ENCODE measurements at regions not wholly inside any gene's neighbourhood (a gene's known extent, or its start where the extent isn't known, plus 50 kb on each side); places are given as distances from the start of the nearest gene placed in this dataset.

DNA sequence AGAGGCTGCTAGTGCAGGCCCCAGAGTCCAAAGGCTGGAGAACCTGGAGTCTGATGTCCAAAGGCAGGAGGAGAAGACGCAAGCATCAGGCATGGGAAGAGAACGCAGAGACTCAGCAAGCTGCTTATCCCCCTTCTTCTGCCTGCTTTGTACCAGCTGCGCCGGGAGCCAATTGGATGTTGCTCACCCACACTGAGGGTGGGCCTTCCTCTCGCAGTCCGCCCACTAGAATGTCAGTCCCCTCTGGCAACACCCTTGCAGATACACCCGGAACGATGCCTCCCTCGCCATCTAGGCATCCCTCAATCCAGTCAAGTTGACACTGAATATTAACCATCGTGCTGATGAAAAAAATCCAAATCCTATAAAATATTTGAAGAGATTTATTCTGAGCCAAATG is 141.6 kb downstream of the TWIST2 start:
- Mint-ChIP-seq H3K36me3 (ENCODE audit: low read depth) (no peaks in the 10 kb centered on the region), H3K4me1 (no peaks in the 10 kb centered on the region), H3K4me3 (no peak overlapping the region), H3K9me3 (peaks cover 3% of the 10 kb centered on the region), H3K27ac (no peak overlapping the region), H3K27me3 (peaks cover 7% of the 10 kb centered on the region)
- ChIA-PET POLR2A (no interaction called here), CTCF (no interaction called here)
- no peak for DNase-seq

DNA sequence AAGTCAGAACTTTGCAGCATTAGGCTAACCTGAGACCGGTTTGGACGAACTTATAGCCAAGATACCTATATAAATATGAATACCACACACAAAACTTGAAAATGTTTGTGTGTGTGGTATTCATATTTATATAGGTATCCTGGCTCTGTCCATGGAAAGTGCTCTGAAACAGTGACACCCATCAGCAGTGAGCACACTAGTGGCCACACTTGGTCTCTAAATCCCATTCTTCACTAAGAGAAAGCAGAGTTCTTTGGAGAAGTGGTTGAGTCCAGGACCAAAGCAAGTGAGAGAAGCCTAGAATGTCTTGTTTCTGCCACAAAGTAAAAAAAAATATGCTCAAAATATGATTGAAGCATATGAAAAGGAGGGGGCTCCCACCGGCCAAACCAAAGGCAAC is 146.5 kb downstream of the TWIST2 start:
- CTCF ChIA-PET = no interaction called here
- Mint-ChIP-seq H3K4me3 (no peak overlapping the region), H3K9me3 (peaks cover 3% of the 10 kb centered on the region), H3K27ac (no peak overlapping the region), H3K4me1 (no peaks in the 10 kb centered on the region), H3K36me3 (ENCODE audit: low read depth) (no peaks in the 10 kb centered on the region), H3K27me3 (peaks cover 10% of the 10 kb centered on the region)
- no peak for DNase-seq
- POLR2A ChIA-PET = no interaction called here

DNA sequence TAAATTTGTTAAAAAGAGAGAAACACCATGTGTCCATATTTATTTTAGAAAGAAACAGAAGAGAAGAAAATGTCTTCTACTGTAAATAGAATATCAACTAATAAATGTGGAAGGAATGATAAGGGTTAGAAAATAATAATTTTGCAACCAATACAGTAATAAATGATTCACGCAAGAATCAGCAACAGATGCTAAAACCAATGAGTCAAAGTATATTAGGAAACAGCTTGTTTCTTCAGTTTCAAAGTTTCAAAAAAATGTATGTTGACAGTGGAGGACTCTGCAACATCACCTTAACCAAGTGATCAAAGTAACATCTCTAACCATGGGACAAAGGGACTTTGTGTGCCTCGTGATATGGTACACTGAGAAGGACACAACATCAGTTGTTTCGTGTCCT is 147.0 kb downstream of the TWIST2 start:
- Mint-ChIP-seq H3K36me3 (ENCODE audit: low read depth) (no peaks in the 10 kb centered on the region), H3K27me3 (peaks cover 10% of the 10 kb centered on the region), H3K9me3 (peaks cover 3% of the 10 kb centered on the region), H3K27ac (no peak overlapping the region), H3K4me3 (no peak overlapping the region), H3K4me1 (no peaks in the 10 kb centered on the region)
- DNase-seq = no peak
- CTCF ChIA-PET = no interaction called here
- POLR2A ChIA-PET = no interaction called here

DNA sequence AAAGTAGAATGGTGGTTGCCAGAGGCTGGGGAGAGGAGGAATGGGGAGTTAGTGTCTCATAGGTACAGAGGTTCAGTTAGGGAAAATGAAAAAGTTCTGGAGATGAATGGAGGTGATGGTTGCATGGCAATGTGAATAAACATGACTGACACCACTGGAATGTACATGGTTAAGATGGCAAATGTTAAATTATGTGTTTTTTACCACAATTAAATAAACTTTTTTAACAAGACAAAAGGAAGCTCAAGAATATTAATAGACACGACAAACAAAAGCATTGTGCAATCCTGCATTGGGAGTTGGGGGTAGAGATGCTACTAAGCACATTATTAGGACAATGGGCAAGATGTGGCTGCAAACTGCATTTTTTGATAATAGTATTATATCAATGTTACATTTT is 147.7 kb downstream of the TWIST2 start:
- H3K9me3 Mint-ChIP-seq = peaks cover 3% of the 10 kb centered on the region

DNA sequence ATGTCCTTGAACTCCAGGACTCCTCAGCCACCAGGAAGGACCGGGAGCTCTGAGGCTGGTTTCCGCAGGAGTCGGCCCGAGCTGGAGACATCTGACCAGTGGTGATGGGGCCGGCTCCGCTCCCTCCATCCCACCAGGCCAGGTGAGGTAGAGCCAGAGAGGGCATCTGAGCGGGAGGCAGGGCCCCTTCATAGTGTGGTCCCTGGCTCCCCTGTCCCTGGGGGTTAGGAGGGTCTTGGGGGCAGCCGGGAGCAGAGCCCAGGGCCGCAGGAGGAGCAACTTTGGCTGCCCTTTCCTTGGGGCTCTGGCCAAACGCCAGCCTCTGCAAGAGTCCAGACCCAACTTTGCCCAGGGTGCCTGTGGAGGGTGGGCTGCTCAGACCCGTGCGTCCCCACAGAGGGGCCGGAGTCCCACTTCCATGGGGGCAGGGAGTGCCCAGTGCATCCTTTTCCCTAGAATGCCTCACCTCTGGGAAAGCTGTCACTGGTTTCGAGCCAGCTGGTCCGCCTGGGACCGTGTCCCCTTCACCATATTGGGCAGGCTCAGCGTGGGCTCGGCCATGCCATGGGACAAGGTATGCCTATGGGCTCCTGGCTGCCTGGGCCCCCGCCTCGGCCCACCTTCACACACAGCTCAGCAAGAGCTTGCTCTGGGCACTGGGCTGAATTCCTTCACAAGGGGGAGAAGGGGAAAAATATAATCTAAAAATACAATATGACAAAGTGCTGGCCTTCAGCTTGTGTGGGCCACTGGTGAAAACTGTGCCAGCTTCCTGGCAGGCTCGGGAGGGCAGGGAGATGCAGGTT is 148.6 kb downstream of the TWIST2 start:
- Mint-ChIP-seq H3K4me3 (no peak overlapping the region), H3K27ac (no peak overlapping the region), H3K27me3 (peaks cover 9% of the 10 kb centered on the region), H3K36me3 (ENCODE audit: low read depth) (no peaks in the 10 kb centered on the region), H3K9me3 (peaks cover 3% of the 10 kb centered on the region), H3K4me1 (no peaks in the 10 kb centered on the region)
- no peak for DNase-seq
- ChIA-PET POLR2A (no interaction called here), CTCF (no interaction called here)

More for the DNA sequence above, 147.7 kb downstream of the TWIST2 start:
- no peak overlapping the region for H3K27ac Mint-ChIP-seq
- ChIA-PET CTCF (no interaction called here), POLR2A (no interaction called here)
- no peak for DNase-seq
- H3K4me1 Mint-ChIP-seq = no peaks in the 10 kb centered on the region
- no peak overlapping the region for H3K4me3 Mint-ChIP-seq
- H3K27me3 Mint-ChIP-seq = peaks cover 10% of the 10 kb centered on the region
- H3K36me3 Mint-ChIP-seq (ENCODE audit: low read depth) = no peaks in the 10 kb centered on the region

DNA sequence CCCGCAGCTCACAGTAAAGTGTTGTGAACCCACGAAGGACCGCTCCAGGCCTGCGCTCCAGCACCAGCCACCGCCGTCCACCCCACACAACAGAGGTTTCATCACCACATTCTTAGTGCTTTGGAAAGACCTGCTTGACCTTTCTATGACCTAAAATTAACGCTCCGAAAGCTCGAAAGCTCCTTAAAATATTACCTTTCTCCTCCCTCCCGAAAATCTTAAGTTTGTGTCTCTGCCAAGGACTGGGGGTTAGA is 149.2 kb downstream of the TWIST2 start:
- Mint-ChIP-seq H3K27ac (no peak overlapping the region), H3K36me3 (ENCODE audit: low read depth) (no peaks in the 10 kb centered on the region), H3K9me3 (peaks cover 3% of the 10 kb centered on the region), H3K4me3 (no peak overlapping the region), H3K4me1 (no peaks in the 10 kb centered on the region), H3K27me3 (peaks cover 9% of the 10 kb centered on the region)
- ChIA-PET CTCF (no interaction called here), POLR2A (no interaction called here)
- DNase-seq = no peak

DNA sequence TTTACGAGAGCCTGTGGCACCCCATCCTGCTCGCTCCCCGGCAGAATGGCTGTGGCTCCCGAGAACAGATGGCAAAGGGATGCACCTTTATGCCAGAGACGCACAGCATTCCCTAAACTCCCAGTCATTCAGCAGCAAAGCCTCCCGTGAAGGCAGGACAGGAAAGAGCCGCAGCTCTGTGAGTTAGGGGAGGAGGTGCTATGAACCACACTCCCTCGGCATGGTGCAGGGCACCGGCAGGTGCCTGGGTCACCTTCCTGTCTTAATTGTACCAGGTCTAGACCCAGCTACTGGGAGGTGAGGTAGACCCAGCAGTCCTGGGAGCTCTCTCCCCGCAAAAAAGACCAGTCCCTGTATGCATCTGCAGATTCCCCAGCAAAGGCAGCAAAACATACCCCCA is 149.8 kb downstream of the TWIST2 start:
- Mint-ChIP-seq H3K9me3 (peaks cover 3% of the 10 kb centered on the region), H3K27ac (no peak overlapping the region), H3K27me3 (peaks cover 9% of the 10 kb centered on the region), H3K4me3 (no peak overlapping the region), H3K36me3 (ENCODE audit: low read depth) (no peaks in the 10 kb centered on the region), H3K4me1 (no peaks in the 10 kb centered on the region)
- no peak for DNase-seq
- ChIA-PET CTCF (no interaction called here), POLR2A (no interaction called here)
